ENCODE measurements at regions not wholly inside any gene's neighbourhood (a gene's known extent, or its start where the extent isn't known, plus 50 kb on each side); places are given as distances from the start of the nearest gene placed in this dataset.

DNA sequence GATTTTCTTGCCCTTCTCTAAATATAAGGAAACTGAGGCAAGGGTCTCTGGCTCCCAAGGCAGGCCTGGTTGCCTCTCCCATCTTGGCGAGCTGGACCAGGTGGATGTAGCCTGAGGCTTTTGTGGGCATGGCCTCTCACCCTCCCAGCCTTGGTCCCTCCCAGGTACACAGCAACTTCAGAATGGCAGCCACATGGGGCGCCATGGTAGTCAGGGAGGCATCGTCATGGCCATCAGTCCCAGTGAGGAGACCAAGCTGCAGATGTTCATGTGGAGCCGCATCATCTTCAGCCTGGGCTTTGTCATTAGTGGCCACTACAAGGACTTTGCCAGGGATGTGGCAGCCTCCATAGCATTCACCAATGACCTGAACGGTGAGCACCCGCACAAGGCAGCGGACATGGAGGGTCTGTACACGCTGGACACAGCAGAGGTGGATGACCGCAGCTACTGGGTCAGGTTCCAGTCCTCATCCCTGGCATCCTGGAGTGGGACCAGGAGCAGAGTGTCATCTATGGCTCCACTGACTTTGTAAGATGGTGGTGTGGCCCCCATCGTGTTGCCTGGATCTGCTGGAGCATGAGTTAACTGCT, 165.8 kb upstream of the ZNF267 start:
- FAIRE-seq = no peak
- H3K79me2 ChIP-seq (ENCODE audit: control insufficient read depth in 1 of 2, insufficient read depth in 2 of 2, low read length in 2 of 2) = no peaks in the 10 kb centered on the region
- no peaks in the 10 kb centered on the region for H3K27me3 ChIP-seq (replicated peaks in 1 of 4; ENCODE audit: control insufficient read depth in 3 of 4, extremely low read depth in 1 of 4, insufficient read depth in 3 of 4, low read length in 3 of 4)
- H3K4me3 ChIP-seq (ENCODE audit: extremely low read depth in 1 of 4, insufficient read depth in 2 of 4, low read depth in 3 of 4, low read length in 4 of 4) = no peak overlapping the region
- POLR2A ChIA-PET (ENCODE audit: partially characterized antibody) = no interaction called here
- no peak overlapping the region for H3K4ac ChIP-seq (replicated peaks; ENCODE audit: insufficient read length, low read depth, low read length)
- H2AFZ ChIP-seq (ENCODE audit: low read length) = no peak overlapping the region
- no peak overlapping the region for H4K91ac ChIP-seq (replicated peaks; ENCODE audit: insufficient read length, low read length)
- no peak overlapping the region for H4K8ac ChIP-seq (ENCODE audit: extremely low read depth, insufficient read depth, low read length)
- DNase-seq (ENCODE audit: low read depth in 1 of 2, low spot score in 2 of 2) = no peak
- H2AK5ac ChIP-seq (ENCODE audit: low read depth, low read length) = no peak overlapping the region
- H3K18ac ChIP-seq (ENCODE audit: extremely low read depth, low read length) = no peak overlapping the region
- no peak overlapping the region for H3K14ac ChIP-seq (ENCODE audit: insufficient read length)
- no peak overlapping the region for H3K9ac ChIP-seq (replicated peaks in 1 of 4; ENCODE audit: extremely low read depth in 1 of 4, low read depth in 3 of 4, low read length in 3 of 4)
- H4K20me1 ChIP-seq (replicated peaks in 1 of 2; ENCODE audit: control insufficient read depth in 1 of 2, insufficient read depth in 2 of 2, low read length in 2 of 2) = peaks cover 6 to 7% of the 10 kb centered on the region in 2 experiments
- TF ChIP-seq YY1 (IDR thresholded peaks at IDR 0.05; ENCODE audit: low read depth, low read length) = peak; percentile 78
- TF ChIP-seq RAD21 (IDR thresholded peaks at IDR 0.05 in 1 of 2, conservative IDR thresholded peaks at IDR 0.05 in 1 of 2; ENCODE audit: low read depth in 2 of 2, low read length in 2 of 2) = no peak
- H2BK15ac ChIP-seq (ENCODE audit: low read length) = no peak overlapping the region
- H3K9me3 ChIP-seq (ENCODE audit: insufficient read depth in 2 of 2, low read depth in 1 of 2, low read length in 1 of 2) = no peaks in the 10 kb centered on the region
- WGBS, 2 experiments (ENCODE audit: extremely low coverage in 1 of 2, insufficient coverage in 1 of 2, insufficient read length in 1 of 2, insufficient replicate concordance in 2 of 2, low coverage in 1 of 2, low lambda C conversion rate in 2 of 2, missing lambda C conversion rate in 1 of 2) = 92% methylated on average over 10 of the region's 10 CpGs; no CpG with 5 or more reads in 1 of the 2 experiments
- no peak overlapping the region for H2BK5ac ChIP-seq (ENCODE audit: low read depth, low read length)
- H4K5ac ChIP-seq (ENCODE audit: insufficient read length, low read depth, low read length) = no peak overlapping the region
- CTCF ChIA-PET (ENCODE audit: partially characterized antibody) = interaction anchor here (0.6 to 1.4 kb wide), 4 partner anchors 13 to 194 kb away, joined by 3 to 4 read pairs (median 4); no protein-coding TSS in a partner anchor
- peaks cover 4 to 7% (median 5%) of the 10 kb centered on the region in 4 experiments; a peak in 6 of 7 replicates for H3K4me1 ChIP-seq (replicated peaks in 1 of 4; ENCODE audit: control insufficient read depth in 3 of 4, insufficient read depth in 4 of 4, low read length in 3 of 4)
- no peaks in the 10 kb centered on the region for H3K23me2 ChIP-seq (ENCODE audit: low read depth, low read length)
- no peak overlapping the region for H2BK120ac ChIP-seq (replicated peaks; ENCODE audit: low read depth, low read length)
- no peaks in the 10 kb centered on the region for H3K79me1 ChIP-seq (ENCODE audit: low read depth, low read length)
- H3K56ac ChIP-seq (replicated peaks; ENCODE audit: insufficient read length, low read depth, low read length) = no peak overlapping the region
- no peak overlapping the region for H3K23ac ChIP-seq (ENCODE audit: insufficient read length)
- no peak overlapping the region for H3K27ac ChIP-seq (ENCODE audit: low read depth, low read length)
- no peak overlapping the region for H2BK12ac ChIP-seq (ENCODE audit: low read depth, low read length)
- peaks cover 26 to 50% (median 38%) of the 10 kb centered on the region in 4 experiments for H3K36me3 ChIP-seq (ENCODE audit: control insufficient read depth in 2 of 4, insufficient read depth in 4 of 4, low read length in 3 of 4)
- H2BK20ac ChIP-seq (ENCODE audit: low read length) = no peak overlapping the region
- H3K4me2 ChIP-seq (ENCODE audit: insufficient read depth in 1 of 2, low read depth in 2 of 2, low read length in 2 of 2) = no peak overlapping the region
